ENCODE measurements at regions not wholly inside any gene's neighbourhood (a gene's known extent, or its start where the extent isn't known, plus 50 kb on each side); places are given as distances from the start of the nearest gene placed in this dataset.

GRCh38 chr4:180436361-180436760 is 1806.8 kb upstream of the TENM3 start:
- TF ChIP-seq CTCF (IDR thresholded peaks at IDR 0.05) (no peak), POLR2A (IDR thresholded peaks at IDR 0.05; ENCODE audit: low read depth) (no peak), EP300 (IDR thresholded peaks at IDR 0.05) (no peak)

Data from esophagus muscularis mucosa (tissue), 4 donors.